ENCODE measurements at regions not wholly inside any gene's neighbourhood (a gene's known extent, or its start where the extent isn't known, plus 50 kb on each side); places are given as distances from the start of the nearest gene placed in this dataset.

GRCh38 chr9:555493-555892, 286.0 kb upstream of the DMRT1 start (continued):
- TF ChIP-seq CHD7 (IDR thresholded peaks at IDR 0.05; ENCODE audit: insufficient replicate concordance, low read length) (no peak), RXRA (IDR thresholded peaks at IDR 0.05; ENCODE audit: insufficient read depth, low read depth, low read length) (no peak), PHF8 (conservative IDR thresholded peaks at IDR 0.05; ENCODE audit: low read depth, low read length) (no peak), SIRT6 (IDR thresholded peaks at IDR 0.05; ENCODE audit: low read length) (no peak), POU5F1 (IDR thresholded peaks at IDR 0.05; ENCODE audit: low read depth, low read length) (no peak), SAP30 (IDR thresholded peaks at IDR 0.05; ENCODE audit: insufficient read depth, insufficient replicate concordance, low read length) (no peak), NRF1 (IDR thresholded peaks at IDR 0.05; ENCODE audit: low read depth, low read length) (no peak), RFX5 (IDR thresholded peaks at IDR 0.05; ENCODE audit: borderline replicate concordance, low read depth, low read length) (no peak), CHD1 (IDR thresholded peaks at IDR 0.05; ENCODE audit: low read depth, low read length) (no peak)

Data from H1 (cell line).